ENCODE measurements at regions not wholly inside any gene's neighbourhood (a gene's known extent, or its start where the extent isn't known, plus 50 kb on each side); places are given as distances from the start of the nearest gene placed in this dataset.

GRCh38 chr10:78688230-78688900, 380.4 kb upstream of the ZMIZ1 start:
- TF ChIP-seq ZNF274 (IDR thresholded peaks at IDR 0.05; ENCODE audit: low read depth, low read length): no peak
- TF ChIP-seq YY1 (IDR thresholded peaks at IDR 0.05; ENCODE audit: insufficient read depth, insufficient read length): no peak
- TF ChIP-seq SUZ12 (IDR thresholded peaks at IDR 0.05; ENCODE audit: extremely low read depth, insufficient read depth, insufficient read length): no peak
